HG03045 (cell line): ENCODE measurements at regions not wholly inside any gene's neighbourhood (a gene's known extent, or its start where the extent isn't known, plus 50 kb on each side); places are given as distances from the start of the nearest gene placed in this dataset.
A peak's percentile ranks its signal among the peaks of the same experiment; 100 is the strongest.

ENCODE experiments used
- ATAC-seq: cut with Tn5 transposase; IDR thresholded peaks from one replicate; pipeline ENCODE4 v1.9.1; 2021; ENCODE audit warnings: mild to moderate bottlenecking, moderate library complexity; ENCODE audit not compliant: unreplicated experiment

- no peak for ATAC-seq
Observed at GRCh38 chr11:104830508-104830907, 67.8 kb downstream of the CASP12 start.

- ATAC-seq = no peak
Observed at GRCh38 chr11:104830080-104830479, 68.2 kb downstream of the CASP12 start.

- no peak for ATAC-seq
Observed at GRCh38 chr11:104826772-104827171, 71.5 kb downstream of the CASP12 start.

- no peak for ATAC-seq
Observed at GRCh38 chr11:104823657-104824056, 74.6 kb downstream of the CASP12 start.

- ATAC-seq = no peak
Observed at GRCh38 chr11:104820431-104820830, 77.8 kb downstream of the CASP12 start.

GRCh38 chr11:104819603-104820002 lies 78.7 kb downstream of the CASP12 start:
- ATAC-seq = no peak

GRCh38 chr11:104819107-104819506 lies 79.2 kb downstream of the CASP12 start:
- no peak for ATAC-seq

- ATAC-seq = no peak
Observed at GRCh38 chr11:104817973-104818372, 80.3 kb downstream of the CASP12 start.

GRCh38 chr11:104813532-104813931 lies 84.7 kb downstream of the CASP12 start:
- no peak for ATAC-seq

GRCh38 chr11:104812103-104812788 lies 86.0 kb downstream of the CASP12 start:
- no peak for ATAC-seq

GRCh38 chr11:104803776-104804175 lies 94.5 kb downstream of the CASP12 start:
- ATAC-seq = no peak

GRCh38 chr11:104799251-104799650 lies 99.0 kb downstream of the CASP12 start:
- ATAC-seq = peak; percentile 82

- peak; percentile 47 for ATAC-seq
Observed at GRCh38 chr11:104798789-104799188, 99.5 kb downstream of the CASP12 start.

- ATAC-seq = no peak
Observed at GRCh38 chr11:104796301-104796700, 102.0 kb downstream of the CASP12 start.

GRCh38 chr11:104795501-104796213 lies 102.6 kb downstream of the CASP12 start:
- no peak for ATAC-seq

GRCh38 chr11:104792861-104793260 lies 105.4 kb downstream of the CASP12 start:
- ATAC-seq = no peak

- ATAC-seq = no peak
Observed at GRCh38 chr11:104791896-104792295, 106.4 kb downstream of the CASP12 start.

GRCh38 chr11:104784684-104785460 lies 113.4 kb downstream of the CASP12 start:
- ATAC-seq = no peak

GRCh38 chr11:104783241-104783640 lies 115.0 kb downstream of the CASP12 start:
- no peak for ATAC-seq

- no peak for ATAC-seq
Observed at GRCh38 chr11:104782377-104782754, 115.9 kb downstream of the CASP12 start.

- ATAC-seq = no peak
Observed at GRCh38 chr11:104781719-104782376, 116.4 kb downstream of the CASP12 start.
